GM12873 (cell line): ENCODE measurements at regions not wholly inside any gene's neighbourhood (a gene's known extent, or its start where the extent isn't known, plus 50 kb on each side); places are given as distances from the start of the nearest gene placed in this dataset.
A peak's percentile ranks its signal among the peaks of the same experiment; 100 is the strongest.

Experiments
- CTCF ChIP-seq: IDR thresholded peaks from 2 replicates; pipeline ENCODE4 v1.5.1; 2012; ENCODE audit warnings: low read depth, mild to moderate bottlenecking, moderate library complexity, low read length, control low read depth; ENCODE audit not compliant: insufficient read depth; ENCODE audit errors: missing control alignments

GRCh38 chr1:98482611-98483010 lies 178.9 kb upstream of the SNX7 start:
- no peak for TF ChIP-seq CTCF

DNA sequence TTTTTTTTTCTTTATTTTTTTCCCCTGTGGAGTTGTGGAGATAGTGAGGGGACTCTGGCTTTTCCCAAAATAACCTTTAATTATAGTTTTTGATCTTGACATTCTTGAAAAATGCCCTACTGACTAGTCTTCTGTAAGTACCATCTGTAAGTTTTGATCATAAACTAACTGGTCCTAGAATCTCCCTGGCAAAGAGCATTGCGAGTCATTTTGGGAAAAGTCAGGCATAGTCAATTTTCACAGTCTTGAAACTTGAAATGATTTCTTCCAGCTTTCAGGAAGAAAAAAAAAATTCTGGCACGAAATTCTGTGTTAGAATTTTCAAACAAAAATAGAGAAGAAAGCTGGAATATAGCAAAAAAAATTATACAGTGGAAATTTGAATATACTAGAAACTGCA lies 181.2 kb upstream of the SNX7 start:
- no peak for TF ChIP-seq CTCF

DNA sequence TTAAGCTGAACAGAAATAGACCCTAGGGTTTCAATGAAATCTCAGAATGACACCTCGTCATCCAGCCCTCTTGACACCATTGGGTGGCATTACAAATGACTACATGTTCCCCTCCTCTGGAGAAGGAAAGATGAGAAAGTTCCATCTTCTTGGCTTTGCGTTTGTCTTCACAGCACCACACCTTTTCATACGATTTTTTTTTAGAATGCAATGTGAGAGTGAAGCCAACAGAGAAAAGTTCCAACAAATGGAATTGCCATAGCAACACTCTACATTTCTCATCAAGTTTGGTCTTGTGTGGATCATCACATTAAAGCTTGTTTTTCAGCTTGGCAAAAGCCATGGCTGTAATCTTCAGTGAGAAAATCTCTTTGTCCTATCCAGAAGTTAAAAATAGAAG lies 183.4 kb upstream of the SNX7 start:
- TF ChIP-seq CTCF, result no peak

GRCh38 chr1:98472878-98473277 lies 188.6 kb upstream of the SNX7 start:
- no peak for TF ChIP-seq CTCF

DNA sequence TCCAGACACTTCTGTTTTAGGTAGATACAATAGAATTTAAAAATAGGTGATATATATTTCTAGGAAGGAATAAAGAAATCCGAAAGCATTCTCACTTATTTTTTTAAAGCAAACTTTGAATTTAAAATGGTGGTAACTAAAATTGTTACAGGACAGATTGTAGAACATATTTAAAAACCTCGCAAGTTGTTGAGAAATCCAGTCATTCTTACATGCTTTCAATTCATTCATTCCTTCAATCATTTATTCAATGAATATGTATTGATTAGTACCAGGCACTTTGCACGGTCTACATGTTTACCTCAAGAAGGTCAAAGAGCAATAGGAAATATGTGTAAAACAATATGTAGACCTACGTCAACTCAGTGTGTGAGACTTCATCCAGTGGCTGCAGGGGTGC lies 189.9 kb upstream of the SNX7 start:
- no peak for TF ChIP-seq CTCF

GRCh38 chr1:98468111-98468717 lies 193.3 kb upstream of the SNX7 start:
- peak; percentile 53 for TF ChIP-seq CTCF

DNA sequence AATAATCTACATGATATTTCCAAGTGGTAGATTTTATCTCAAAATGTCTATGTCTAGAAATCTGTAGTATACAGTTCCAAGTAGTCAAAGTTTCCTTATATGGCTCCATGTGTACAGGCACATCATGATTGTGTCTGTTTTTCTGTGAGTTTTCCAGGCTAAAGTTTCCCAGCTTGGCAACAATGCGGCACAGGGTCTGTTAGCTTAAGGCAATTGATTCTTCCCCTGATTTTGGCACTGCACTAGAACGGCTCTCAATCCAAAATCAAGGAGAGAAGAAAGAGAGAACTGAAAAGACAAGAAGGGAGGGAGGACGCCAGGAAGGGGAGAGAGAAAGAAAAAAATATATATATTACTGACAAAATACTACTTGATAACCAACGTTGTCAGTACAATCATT lies 193.9 kb upstream of the SNX7 start:
- TF ChIP-seq CTCF, result no peak
